ENCODE measurements at regions not wholly inside any gene's neighbourhood (a gene's known extent, or its start where the extent isn't known, plus 50 kb on each side); places are given as distances from the start of the nearest gene placed in this dataset.

DNA sequence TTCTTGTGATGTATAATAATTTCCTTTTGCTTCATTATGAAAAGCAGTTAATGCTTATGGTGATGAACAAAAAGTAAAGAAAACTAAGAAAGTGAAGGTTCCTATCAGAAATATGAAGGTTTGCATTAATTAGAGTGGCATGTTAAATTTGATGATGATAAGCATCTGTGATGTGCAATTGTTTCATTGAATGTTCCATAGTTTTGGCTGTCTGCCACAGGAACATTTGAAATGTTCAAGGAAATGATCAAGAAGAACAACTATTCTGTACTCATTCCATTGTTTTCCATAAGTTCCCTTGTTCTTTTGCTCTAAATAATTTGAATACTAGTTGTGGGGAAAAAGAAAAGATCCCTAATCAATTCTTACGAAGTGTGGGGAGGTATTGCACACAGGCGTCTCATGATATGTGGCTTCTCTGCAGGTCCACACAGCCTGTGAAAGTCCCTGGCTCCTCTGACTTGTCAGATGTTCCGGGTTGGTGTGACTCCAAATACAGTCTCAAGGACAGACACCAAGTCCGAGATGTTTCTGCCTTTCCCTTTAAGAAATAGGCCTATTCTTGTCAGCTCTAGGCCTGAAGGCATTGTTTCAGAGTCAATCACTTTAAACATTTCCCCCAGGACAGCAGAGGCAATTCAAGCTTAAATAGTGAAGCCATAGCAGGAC is 152.6 kb upstream of the MAST4 start:
- TF ChIP-seq, protein P1, sequence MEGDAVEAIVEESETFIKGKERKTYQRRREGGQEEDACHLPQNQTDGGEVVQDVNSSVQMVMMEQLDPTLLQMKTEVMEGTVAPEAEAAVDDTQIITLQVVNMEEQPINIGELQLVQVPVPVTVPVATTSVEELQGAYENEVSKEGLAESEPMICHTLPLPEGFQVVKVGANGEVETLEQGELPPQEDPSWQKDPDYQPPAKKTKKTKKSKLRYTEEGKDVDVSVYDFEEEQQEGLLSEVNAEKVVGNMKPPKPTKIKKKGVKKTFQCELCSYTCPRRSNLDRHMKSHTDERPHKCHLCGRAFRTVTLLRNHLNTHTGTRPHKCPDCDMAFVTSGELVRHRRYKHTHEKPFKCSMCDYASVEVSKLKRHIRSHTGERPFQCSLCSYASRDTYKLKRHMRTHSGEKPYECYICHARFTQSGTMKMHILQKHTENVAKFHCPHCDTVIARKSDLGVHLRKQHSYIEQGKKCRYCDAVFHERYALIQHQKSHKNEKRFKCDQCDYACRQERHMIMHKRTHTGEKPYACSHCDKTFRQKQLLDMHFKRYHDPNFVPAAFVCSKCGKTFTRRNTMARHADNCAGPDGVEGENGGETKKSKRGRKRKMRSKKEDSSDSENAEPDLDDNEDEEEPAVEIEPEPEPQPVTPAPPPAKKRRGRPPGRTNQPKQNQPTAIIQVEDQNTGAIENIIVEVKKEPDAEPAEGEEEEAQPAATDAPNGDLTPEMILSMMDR (conservative IDR thresholded peaks at IDR 0.05; ENCODE audit: low read depth, low read length), result no peak
- no peak for TF ChIP-seq EZH2 (IDR thresholded peaks at IDR 0.05; ENCODE audit: borderline replicate concordance, low read depth, low read length, poor library complexity, severe bottlenecking)
